A549 (cell line): ENCODE measurements at regions not wholly inside any gene's neighbourhood (a gene's known extent, or its start where the extent isn't known, plus 50 kb on each side); places are given as distances from the start of the nearest gene placed in this dataset.

Experiments used
- ATAC-seq, 2 experiments: fragments of 200-7000 bp in 1 of 2; fragments of >200 bp in 1 of 2; cut with Nextera tagmentation in 1 of 2; cut with Tn5 transposase in 1 of 2; 3 replicates each; pipeline versions ENCODE4 v1.8.0 to v1.9.1; 2018 to 2020; ENCODE audit warnings: mild to moderate bottlenecking in 1 of 2, moderate library complexity in 1 of 2
- CTCF ChIA-PET: fragments of 300-600 bp; sonication (Branson Sonifier 250); formaldehyde crosslinking; extraction: SDS; loops from one replicate; lab custom pipeline; 2021; ENCODE audit warnings: antibody characterized with exemption, inconsistent platforms; lab: Yijun Ruan, JAX
- POLR2A ChIA-PET: fragments of 350-600 bp; formaldehyde crosslinking; extraction: SDS; loops from one replicate; lab custom pipeline; 2021; ENCODE audit warnings: antibody characterized with exemption, inconsistent platforms; lab: Yijun Ruan, JAX
- DNase-seq, 2 experiments: peaks; one replicate each; pipeline versions ENCODE4 v3.0.0 to v3.0.0-alpha.2; 2011 to 2016; ENCODE audit warnings: low read depth in 1 of 2, low spot score in 1 of 2
- FAIRE-seq: peaks from 2 replicates; lab custom pipeline; 2011; peaks lifted over from hg19 to GRCh38; lab: Jason Lieb, UNC
- H3K27ac ChIP-seq, 2 experiments: fragments of >200 bp; sonication (Bioruptor Twin); formaldehyde crosslinking; 3 replicates each; pipeline ENCODE4 v1.5.1; 2016 to 2017
- H3K4me1 ChIP-seq: fragments of >200 bp; sonication (Bioruptor Twin); formaldehyde crosslinking; 3 replicates; pipeline ENCODE4 v1.6.1; 2016
- H3K4me2 ChIP-seq: fragments of >200 bp; sonication (Bioruptor Twin); formaldehyde crosslinking; 3 replicates; pipeline ENCODE4 v1.6.1; 2016
- H3K4me3 ChIP-seq: fragments of >200 bp; sonication (Bioruptor Twin); formaldehyde crosslinking; 3 replicates; pipeline ENCODE4 v1.5.1; 2016
- H3K9me3 ChIP-seq: fragments of >200 bp; sonication (Bioruptor Twin); formaldehyde crosslinking; 3 replicates; pipeline ENCODE4 v1.6.1; 2016
- BCL3 ChIP-seq: fragments of >200 bp; sonication (Bioruptor Twin); formaldehyde crosslinking; IDR thresholded peaks from 3 replicates; pipeline ENCODE4 v1.6.1; 2016
- CBX2 ChIP-seq: fragments of 200-600 bp; sonication (generic); IDR thresholded peaks from 2 replicates; pipeline ENCODE4 v1.6.1; 2016; ENCODE audit warnings: low read depth, mild to moderate bottlenecking, borderline replicate concordance
- CHD2 ChIP-seq: fragments of 150-350 bp; IDR thresholded peaks from 2 replicates; pipeline ENCODE4 v1.6.1; 2014; ENCODE audit warnings: low read length; ENCODE audit not compliant: partially characterized antibody
- CHD4 ChIP-seq: fragments of 200-600 bp; sonication (generic); IDR thresholded peaks from 2 replicates; pipeline ENCODE4 v1.6.1; 2016; ENCODE audit warnings: antibody characterized with exemption, mild to moderate bottlenecking, borderline replicate concordance
- CTCF ChIP-seq: fragments of >200 bp; sonication (Bioruptor Twin); formaldehyde crosslinking; IDR thresholded peaks from 3 replicates; pipeline ENCODE4 v1.5.1; 2016
- EHF ChIP-seq: fragments of 250-450 bp; sonication (Bioruptor Pico); IDR thresholded peaks from 2 replicates; pipeline ENCODE4 v1.5.0; 2020; ENCODE audit warnings: mild to moderate bottlenecking
- ELK1 ChIP-seq: fragments of 150-350 bp; IDR thresholded peaks from 2 replicates; pipeline ENCODE4 v1.6.1; 2014; ENCODE audit warnings: low read depth, mild to moderate bottlenecking, low read length
- EP300 ChIP-seq, 2 experiments: fragments of >200 bp; sonication (Bioruptor Twin); formaldehyde crosslinking; IDR thresholded peaks; 2 replicates in 1 of 2; 3 replicates in 1 of 2; pipeline ENCODE4 v1.6.1; 2016 to 2017
- FOSB ChIP-seq: fragments of 250-450 bp; sonication (Bioruptor Pico); IDR thresholded peaks from 2 replicates; pipeline ENCODE4 v1.5.0; 2020; ENCODE audit warnings: mild to moderate bottlenecking, moderate library complexity
- FOXS1 ChIP-seq: fragments of 250-450 bp; sonication (Bioruptor Pico); IDR thresholded peaks from 2 replicates; pipeline ENCODE4 v1.5.0; 2020; ENCODE audit warnings: mild to moderate bottlenecking, moderate library complexity
- HDAC2 ChIP-seq: fragments of 200-600 bp; sonication (generic); IDR thresholded peaks from 2 replicates; pipeline ENCODE4 v1.6.1; 2016
- HEYL ChIP-seq: fragments of 250-450 bp; sonication (Bioruptor Pico); IDR thresholded peaks from 2 replicates; pipeline ENCODE4 v1.8.0; 2021; ENCODE audit warnings: mild to moderate bottlenecking, moderate library complexity
- HOXB13 ChIP-seq: fragments of 250-450 bp; sonication (Bioruptor Pico); IDR thresholded peaks from 2 replicates; pipeline ENCODE4 v1.5.0; 2020; ENCODE audit warnings: low read depth, mild to moderate bottlenecking, moderate library complexity
- HOXB5 ChIP-seq: fragments of 250-450 bp; sonication (Bioruptor Pico); IDR thresholded peaks from 2 replicates; pipeline ENCODE4 v1.5.0; 2020; ENCODE audit warnings: mild to moderate bottlenecking, moderate library complexity
- JUN ChIP-seq, 2 experiments: fragments of >200 bp; sonication (Bioruptor Twin); formaldehyde crosslinking; IDR thresholded peaks; 2 replicates in 1 of 2; 3 replicates in 1 of 2; pipeline ENCODE4 v1.6.1; 2016 to 2017
- KDM5A ChIP-seq: fragments of 200-600 bp; sonication (generic); IDR thresholded peaks from 2 replicates; pipeline ENCODE4 v1.6.1; 2016; ENCODE audit warnings: antibody characterized with exemption, mild to moderate bottlenecking
- NR3C1 ChIP-seq: fragments of >200 bp; sonication (Bioruptor Twin); formaldehyde crosslinking; IDR thresholded peaks from 3 replicates; pipeline ENCODE4 v1.6.1; 2017
- PBX3 ChIP-seq: IDR thresholded peaks from 2 replicates; pipeline ENCODE4 v1.6.1; 2012
- POLR2A ChIP-seq: IDR thresholded peaks from 2 replicates; pipeline ENCODE4 v1.6.1; 2012; ENCODE audit warnings: mild to moderate bottlenecking, low read length
- RAD21 ChIP-seq, 2 experiments: fragments of >200 bp in 1 of 2; sonication (Bioruptor Twin) in 1 of 2; formaldehyde crosslinking in 1 of 2; IDR thresholded peaks in 1 of 2; conservative IDR thresholded peaks in 1 of 2; 2 replicates in 1 of 2; 3 replicates in 1 of 2; pipeline ENCODE4 v1.6.1; 2012 to 2018; ENCODE audit warnings: inconsistent platforms in 1 of 2
- RARB ChIP-seq: fragments of 250-450 bp; sonication (Bioruptor Pico); IDR thresholded peaks from 2 replicates; pipeline ENCODE4 v1.8.0; 2021; ENCODE audit warnings: mild to moderate bottlenecking, moderate library complexity
- REST ChIP-seq: fragments of 200-600 bp; sonication (generic); IDR thresholded peaks from 2 replicates; pipeline ENCODE4 v1.6.1; 2016; ENCODE audit warnings: antibody characterized with exemption, mild to moderate bottlenecking, moderate library complexity
- SMC3 ChIP-seq: fragments of >200 bp; sonication (Bioruptor Twin); formaldehyde crosslinking; IDR thresholded peaks from 3 replicates; pipeline ENCODE4 v1.6.1; 2018; ENCODE audit warnings: inconsistent platforms
- SREBF2 ChIP-seq: fragments of 450-650 bp; IDR thresholded peaks from 2 replicates; pipeline ENCODE4 v1.6.1; 2014; ENCODE audit warnings: mild to moderate bottlenecking, moderate library complexity
- USF2 ChIP-seq: fragments of 450-650 bp; IDR thresholded peaks from 2 replicates; pipeline ENCODE4 v1.6.1; 2014; ENCODE audit warnings: antibody characterized with exemption
- ZC3H11A ChIP-seq: fragments of 450-650 bp; IDR thresholded peaks from 2 replicates; pipeline ENCODE4 v1.6.1; 2014; ENCODE audit warnings: antibody characterized with exemption, mild to moderate bottlenecking
- ZFP36 ChIP-seq: fragments of 450-650 bp; IDR thresholded peaks from 2 replicates; pipeline ENCODE4 v1.6.1; 2014; ENCODE audit warnings: borderline replicate concordance; ENCODE audit not compliant: partially characterized antibody
- WGBS: methylation state at CpG from one replicate; pipeline ENCODE4 v1.1.6; 2017; ENCODE audit errors: missing lambda C conversion rate; 5-methylcytosine and 5-hydroxymethylcytosine counted together

- no peak for TF ChIP-seq BCL3
- no peak for TF ChIP-seq POLR2A
- no peak for TF ChIP-seq HEYL
- no peak for TF ChIP-seq ZFP36
- TF ChIP-seq SREBF2, result no peak
- no peak for TF ChIP-seq CHD2
- no peak for TF ChIP-seq RAD21 (conservative IDR thresholded peaks at IDR 0.05 in 1 of 2, IDR thresholded peaks at IDR 0.05 in 1 of 2)
- TF ChIP-seq USF2, result no peak
- no peak for TF ChIP-seq NR3C1
- H3K4me1 ChIP-seq, result no peaks in the 10 kb centered on the region
- H3K4me3 ChIP-seq, result no peak overlapping the region
- no peak overlapping the region for H3K27ac ChIP-seq
- no peak overlapping the region for H3K4me2 ChIP-seq
- 38% methylated on average over 4 of the region's 4 CpGs for WGBS
- H3K9me3 ChIP-seq, result no peaks in the 10 kb centered on the region
- POLR2A ChIA-PET, result no interaction called here
- FAIRE-seq, result no peak
- ATAC-seq, result no peak
- CTCF ChIA-PET, result no interaction called here
- no peak for DNase-seq
Observed at GRCh38 chr13:63704521-63704920, 2288.9 kb upstream of the PCDH20 start.

- ChIA-PET CTCF (no interaction called here), POLR2A (no interaction called here)
- Histone ChIP-seq H3K4me1 (no peaks in the 10 kb centered on the region), H3K4me3 (no peak overlapping the region), H3K27ac (no peak overlapping the region), H3K4me2 (no peak overlapping the region), H3K9me3 (no peaks in the 10 kb centered on the region)
- 54% methylated on average over 3 of the region's 3 CpGs for WGBS
- no peak for ATAC-seq
- DNase-seq, result no peak
- FAIRE-seq, result no peak
- no peak for TF ChIP-seq HOXB13 (CRISPR knock-in tag)
- no peak for TF ChIP-seq EP300 (IDR thresholded peaks at IDR 0.05)
- no peak for TF ChIP-seq CHD2
- no peak for TF ChIP-seq NR3C1
- no peak for TF ChIP-seq CTCF
Observed at GRCh38 chr13:63700350-63700749, 2284.7 kb upstream of the PCDH20 start.

- no peak for FAIRE-seq
- Histone ChIP-seq H3K4me3 (no peak overlapping the region), H3K27ac (no peak overlapping the region), H3K4me2 (no peak overlapping the region), H3K9me3 (no peaks in the 10 kb centered on the region), H3K4me1 (no peaks in the 10 kb centered on the region)
- 66% methylated on average over 5 of the region's 5 CpGs for WGBS
- DNase-seq, result no peak
- POLR2A ChIA-PET, result no interaction called here
- ATAC-seq, result no peak
- CTCF ChIA-PET, result no interaction called here
- TF ChIP-seq POLR2A (no peak), REST (no peak), RAD21 (conservative IDR thresholded peaks at IDR 0.05 in 1 of 2, IDR thresholded peaks at IDR 0.05 in 1 of 2) (no peak), PBX3 (no peak), RARB (CRISPR knock-in tag) (no peak), ZC3H11A (no peak), SMC3 (no peak), KDM5A (no peak), CHD2 (no peak), JUN (IDR thresholded peaks at IDR 0.05) (no peak), CHD4 (no peak), ELK1 (no peak), EHF (no peak), CBX2 (no peak), FOSB (CRISPR knock-in tag) (no peak), FOXS1 (CRISPR knock-in tag) (no peak), HDAC2 (no peak), HOXB5 (no peak)
Observed at GRCh38 chr13:63699948-63700347, 2284.3 kb upstream of the PCDH20 start.
